Smooth muscle cell (in vitro differentiated cells): ENCODE measurements at regions not wholly inside any gene's neighbourhood (a gene's known extent, or its start where the extent isn't known, plus 50 kb on each side); places are given as distances from the start of the nearest gene placed in this dataset.

Experiments used
- DNase-seq: peaks from one replicate; lab custom pipeline; 2025; ENCODE audit not compliant: unreplicated experiment; lab: John Stamatoyannopoulos, UW
- H2AFZ ChIP-seq: fragments of 200-600 bp; sonication (generic); 2 replicates; pipeline ENCODE4 v1.6.0; 2016; ENCODE audit warnings: antibody characterized with exemption, low read depth, mild to moderate bottlenecking
- H3F3A ChIP-seq: fragments of 200-600 bp; sonication (generic); 2 replicates; pipeline ENCODE4 v1.6.0; 2017; ENCODE audit warnings: antibody characterized with exemption, low read depth
- H3K27ac ChIP-seq: fragments of 200-600 bp; sonication (generic); 2 replicates; pipeline ENCODE4 v1.5.1; 2016; ENCODE audit warnings: low read depth, mild to moderate bottlenecking
- H3K27me3 ChIP-seq: fragments of 200-600 bp; sonication (generic); 2 replicates; pipeline ENCODE4 v1.6.1; 2016; ENCODE audit warnings: low read depth, mild to moderate bottlenecking
- H3K36me3 ChIP-seq: fragments of 200-600 bp; sonication (generic); 2 replicates; pipeline ENCODE4 v1.5.1; 2016; ENCODE audit warnings: low read depth
- H3K4me1 ChIP-seq: fragments of 200-600 bp; sonication (generic); 2 replicates; pipeline ENCODE4 v1.5.1; 2016; ENCODE audit warnings: low read depth
- H3K4me2 ChIP-seq: fragments of 200-600 bp; sonication (generic); 2 replicates; pipeline ENCODE4 v1.6.0; 2016; ENCODE audit warnings: mild to moderate bottlenecking
- H3K4me3 ChIP-seq: fragments of 200-600 bp; sonication (generic); 2 replicates; pipeline ENCODE4 v1.5.1; 2016; ENCODE audit warnings: mild to moderate bottlenecking
- H3K79me2 ChIP-seq: fragments of 200-600 bp; sonication (generic); 2 replicates; pipeline ENCODE4 v1.6.0; 2016; ENCODE audit warnings: low read depth, mild to moderate bottlenecking
- H3K9ac ChIP-seq: fragments of 200-600 bp; sonication (generic); 2 replicates; pipeline ENCODE4 v1.6.0; 2016; ENCODE audit warnings: low read depth
- H3K9me3 ChIP-seq: fragments of 200-600 bp; sonication (generic); replicated peaks from 2 replicates; pipeline ENCODE4 v1.5.1; 2016; ENCODE audit warnings: low read depth
- H4K20me1 ChIP-seq: fragments of 200-600 bp; sonication (generic); 2 replicates; pipeline ENCODE4 v1.6.0; 2016; ENCODE audit warnings: low read depth
- WGBS: methylation state at CpG from one replicate; pipeline ENCODE4 v1.1.7; 2016; ENCODE audit warnings: low lambda C conversion rate; 5-methylcytosine and 5-hydroxymethylcytosine counted together
- TF ChIP-seq, protein P1 (sequence below): fragments of 200-600 bp; sonication (generic); IDR thresholded peaks from 2 replicates; pipeline ENCODE4 v1.5.1; 2017; ENCODE audit warnings: borderline replicate concordance, mild to moderate bottlenecking, antibody characterized with exemption; ENCODE audit not compliant: insufficient read depth, poor library complexity, severe bottlenecking

DNA sequence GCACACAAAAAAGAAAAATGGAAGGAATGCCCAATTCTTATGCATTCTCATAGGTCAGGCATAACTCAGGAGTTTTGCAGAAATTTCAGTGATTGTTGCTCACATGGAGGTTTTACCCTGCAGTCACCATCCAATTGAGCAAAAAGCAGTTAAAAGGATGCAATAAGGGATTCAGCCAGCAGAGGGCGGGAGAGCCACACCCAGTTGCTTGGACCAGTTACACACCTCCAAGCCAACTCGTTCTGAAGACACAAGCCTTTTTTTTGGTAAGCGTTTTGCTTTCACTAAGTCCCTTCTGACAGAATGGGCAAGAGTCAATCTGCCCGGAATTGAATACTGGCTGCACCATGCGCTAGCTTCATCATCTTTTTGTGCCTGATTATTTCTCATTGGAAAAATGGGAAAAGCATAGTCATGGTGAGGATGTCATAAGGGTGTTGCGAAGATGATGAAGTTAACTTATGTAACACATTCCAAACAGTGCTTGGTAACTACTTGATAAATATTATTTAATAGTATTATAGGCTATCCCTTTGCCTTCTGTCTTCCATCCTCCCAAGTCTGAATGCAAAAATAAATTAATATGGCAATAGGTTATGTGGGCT lies 154.4 kb upstream of the SGO1 start:
- H3K27ac ChIP-seq, result no peak overlapping the region
- H4K20me1 ChIP-seq, result no peaks in the 10 kb centered on the region
- H3K4me2 ChIP-seq, result peak overlapping the region; percentile 76
- no peak overlapping the region for H2AFZ ChIP-seq
- TF ChIP-seq, protein P1, sequence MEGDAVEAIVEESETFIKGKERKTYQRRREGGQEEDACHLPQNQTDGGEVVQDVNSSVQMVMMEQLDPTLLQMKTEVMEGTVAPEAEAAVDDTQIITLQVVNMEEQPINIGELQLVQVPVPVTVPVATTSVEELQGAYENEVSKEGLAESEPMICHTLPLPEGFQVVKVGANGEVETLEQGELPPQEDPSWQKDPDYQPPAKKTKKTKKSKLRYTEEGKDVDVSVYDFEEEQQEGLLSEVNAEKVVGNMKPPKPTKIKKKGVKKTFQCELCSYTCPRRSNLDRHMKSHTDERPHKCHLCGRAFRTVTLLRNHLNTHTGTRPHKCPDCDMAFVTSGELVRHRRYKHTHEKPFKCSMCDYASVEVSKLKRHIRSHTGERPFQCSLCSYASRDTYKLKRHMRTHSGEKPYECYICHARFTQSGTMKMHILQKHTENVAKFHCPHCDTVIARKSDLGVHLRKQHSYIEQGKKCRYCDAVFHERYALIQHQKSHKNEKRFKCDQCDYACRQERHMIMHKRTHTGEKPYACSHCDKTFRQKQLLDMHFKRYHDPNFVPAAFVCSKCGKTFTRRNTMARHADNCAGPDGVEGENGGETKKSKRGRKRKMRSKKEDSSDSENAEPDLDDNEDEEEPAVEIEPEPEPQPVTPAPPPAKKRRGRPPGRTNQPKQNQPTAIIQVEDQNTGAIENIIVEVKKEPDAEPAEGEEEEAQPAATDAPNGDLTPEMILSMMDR, result peak; percentile 93
- H3K9me3 ChIP-seq, result no peaks in the 10 kb centered on the region
- H3F3A ChIP-seq, result no peaks in the 10 kb centered on the region
- H3K79me2 ChIP-seq, result no peaks in the 10 kb centered on the region
- no peak overlapping the region for H3K9ac ChIP-seq
- no peak overlapping the region for H3K4me3 ChIP-seq
- WGBS, result 27% methylated on average over 6 of the region's 6 CpGs
- H3K27me3 ChIP-seq, result no peaks in the 10 kb centered on the region
- DNase-seq, result peak; percentile 22
- peaks cover 3% of the 10 kb centered on the region for H3K4me1 ChIP-seq
- H3K36me3 ChIP-seq, result no peaks in the 10 kb centered on the region

DNA sequence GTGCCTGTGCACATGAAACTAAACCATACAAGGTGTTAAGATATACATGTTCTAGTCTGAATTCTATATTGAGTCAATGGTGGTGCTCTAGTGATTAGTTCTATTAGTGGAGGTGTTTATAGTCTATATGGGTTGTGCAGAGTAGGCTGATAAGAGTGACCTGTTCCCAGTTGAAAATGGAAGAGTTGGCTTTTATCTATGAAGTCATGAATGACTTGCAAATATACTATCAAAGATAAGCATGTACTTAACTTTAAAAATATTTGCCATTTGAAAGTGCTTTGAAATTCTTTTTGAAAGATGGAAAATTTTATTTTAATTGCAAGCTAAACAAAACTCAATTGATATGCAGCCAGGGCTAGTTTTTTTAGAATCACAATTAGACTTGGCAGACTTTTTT lies 150.6 kb upstream of the SGO1 start:
- Histone ChIP-seq H3K4me1 (peaks cover 29% of the 10 kb centered on the region), H3F3A (no peaks in the 10 kb centered on the region), H3K4me2 (no peak overlapping the region), H4K20me1 (no peaks in the 10 kb centered on the region), H3K27ac (no peak overlapping the region), H3K27me3 (peaks cover 3% of the 10 kb centered on the region), H3K79me2 (no peaks in the 10 kb centered on the region), H3K9me3 (no peaks in the 10 kb centered on the region), H3K36me3 (no peaks in the 10 kb centered on the region), H3K4me3 (no peak overlapping the region), H3K9ac (no peak overlapping the region), H2AFZ (no peak overlapping the region)
- DNase-seq, result no peak
- TF ChIP-seq, protein P1, result no peak

DNA sequence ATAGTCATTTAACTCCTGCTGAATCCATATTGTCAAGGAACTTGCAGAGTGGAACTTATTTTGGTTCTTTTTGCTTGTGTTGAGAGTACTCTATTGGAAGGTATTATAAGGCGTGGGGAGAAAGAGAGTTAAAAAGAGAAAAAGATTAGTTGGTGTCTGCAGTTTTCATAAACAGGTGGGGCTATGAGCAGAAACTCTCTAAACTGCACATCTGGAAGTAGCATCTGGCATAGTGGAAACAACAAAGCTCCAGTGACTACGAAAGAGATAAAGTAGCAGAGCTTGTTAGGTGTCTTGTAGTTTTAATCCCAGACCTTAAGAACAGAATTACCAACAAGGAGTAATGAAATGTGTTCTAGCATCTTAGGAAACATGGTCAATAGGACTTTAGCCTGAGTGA lies 148.8 kb upstream of the SGO1 start:
- no peaks in the 10 kb centered on the region for H3K36me3 ChIP-seq
- H3K9ac ChIP-seq, result no peak overlapping the region
- no peak overlapping the region for H3K27ac ChIP-seq
- 87% methylated on average over 2 of the region's 2 CpGs for WGBS
- H3K4me2 ChIP-seq, result no peak overlapping the region
- TF ChIP-seq, protein P1, result no peak
- peaks cover 3% of the 10 kb centered on the region for H3K27me3 ChIP-seq
- no peak for DNase-seq
- no peaks in the 10 kb centered on the region for H4K20me1 ChIP-seq
- H3F3A ChIP-seq, result no peaks in the 10 kb centered on the region
- H3K4me3 ChIP-seq, result no peak overlapping the region
- no peaks in the 10 kb centered on the region for H3K9me3 ChIP-seq
- H2AFZ ChIP-seq, result no peak overlapping the region
- no peaks in the 10 kb centered on the region for H3K79me2 ChIP-seq
- peaks cover 34% of the 10 kb centered on the region for H3K4me1 ChIP-seq

DNA sequence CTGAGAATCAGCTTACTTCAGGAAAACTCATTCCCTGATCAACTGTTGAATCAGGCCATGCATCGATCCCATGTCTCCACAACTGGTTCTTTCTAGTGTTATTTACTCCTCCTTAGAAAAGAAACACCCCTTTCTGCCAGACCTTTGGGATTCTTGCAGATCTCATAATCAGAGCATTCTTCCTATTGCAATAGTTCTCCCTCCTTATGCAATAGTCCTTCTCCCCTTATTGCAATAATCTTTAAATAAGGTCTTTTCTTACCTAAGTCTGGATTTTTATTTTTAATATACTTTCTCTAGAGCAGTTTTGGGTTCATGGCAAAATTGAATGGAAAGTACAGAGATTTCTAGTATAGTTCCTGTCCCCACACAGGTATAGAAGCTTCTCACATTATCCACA lies 141.9 kb upstream of the SGO1 start:
- Histone ChIP-seq H3K4me1 (peaks cover 11% of the 10 kb centered on the region), H3K4me3 (no peak overlapping the region), H3K36me3 (no peaks in the 10 kb centered on the region), H3F3A (no peaks in the 10 kb centered on the region), H3K9ac (no peak overlapping the region), H2AFZ (no peak overlapping the region), H3K4me2 (no peak overlapping the region), H4K20me1 (no peaks in the 10 kb centered on the region), H3K9me3 (no peaks in the 10 kb centered on the region), H3K27me3 (no peaks in the 10 kb centered on the region), H3K27ac (no peak overlapping the region), H3K79me2 (no peaks in the 10 kb centered on the region)
- WGBS, result 95% methylated on average over 1 of the region's 1 CpG
- DNase-seq, result no peak
- TF ChIP-seq, protein P1, result no peak
